Psoas muscle (tissue), 7 donors: ENCODE measurements at regions not wholly inside any gene's neighbourhood (a gene's known extent, or its start where the extent isn't known, plus 50 kb on each side); places are given as distances from the start of the nearest gene placed in this dataset.

ENCODE experiments used
- ATAC-seq, 4 donors: fragments of 200-7000 bp; cut with Tn5 transposase; one replicate each; pipeline ENCODE4 v1.9.1; 2020; ENCODE audit warnings: moderate library complexity in 3 of 4, mild to moderate bottlenecking in 2 of 4
- DNase-seq, 2 donors: peaks; one replicate each; pipeline ENCODE4 v3.0.0-alpha.2; 2020
- H3K27ac ChIP-seq: fragments of 200-600 bp; one replicate; pipeline ENCODE4 v1.8.0; 2022
- H3K27me3 ChIP-seq, 3 donors: fragments of 200-600 bp in 1 of 3; one replicate each; pipeline versions ENCODE4 v1.6.1 to v1.8.0; 2013 to 2022; ENCODE audit warnings: low read length in 2 of 3, mild to moderate bottlenecking in 2 of 3, moderate library complexity in 1 of 3; ENCODE audit not compliant: insufficient read depth in 3 of 3
- H3K36me3 ChIP-seq, 2 donors: fragments of 200-600 bp in 1 of 2; one replicate each; pipeline versions ENCODE4 v1.6.1 to v1.8.0; 2013 to 2022; ENCODE audit warnings: low read depth in 1 of 2, mild to moderate bottlenecking in 1 of 2, moderate library complexity in 1 of 2; ENCODE audit not compliant: insufficient read depth in 1 of 2
- H3K4me1 ChIP-seq: fragments of 200-600 bp; one replicate; pipeline ENCODE4 v1.8.0; 2022
- H3K4me3 ChIP-seq: fragments of 200-600 bp; one replicate; pipeline ENCODE4 v1.8.0; 2022; ENCODE audit warnings: mild to moderate bottlenecking
- H3K9me3 ChIP-seq: fragments of 200-600 bp; one replicate; pipeline ENCODE4 v1.8.0; 2022
- CTCF ChIP-seq: fragments of 200-600 bp; IDR thresholded peaks from one replicate; pipeline ENCODE4 v1.8.0; 2022; ENCODE audit warnings: antibody characterized with exemption
- WGBS, 3 donors: extraction: QIAGEN DNeasy Blood & Tissue Kit; methylation state at CpG; one replicate each; pipeline versions ENCODE4 v1.1.6 to v1.1.7; 2013; 5-methylcytosine and 5-hydroxymethylcytosine counted together
- intact Hi-C, 2 donors: fragments of 100-400 bp; cut with DNase I; formaldehyde crosslinking; loops; one replicate each; pipeline versions ENCODE4 v1.11.0 to v1.14.2; 2022
- donor health status: healthy with polysubstance abuse.
- donor health status: DM: no; HTN: no; CAD: no; lungs with moderate emphysema.
- donor health status: Bipolar disorder and iron deficiency.
- donor health status: healthy.
- donor health status: DM: yes; HTN: yes; CAD: no.
- donor health status: DM: no; HTN: no; CAD: no.
- donor health status: DM: yes; HTN: yes; CAD: no.

- no peak overlapping the region for H3K4me3 ChIP-seq
- no peaks in the 10 kb centered on the region for H3K27me3 ChIP-seq
- ATAC-seq (no peak), DNase-seq (no peak)
- H3K27ac ChIP-seq = no peak overlapping the region
- intact Hi-C loops = no loop called here
- H3K4me1 ChIP-seq = no peaks in the 10 kb centered on the region
- no peak for TF ChIP-seq CTCF
- H3K9me3 ChIP-seq = no peaks in the 10 kb centered on the region
- 83 to 90% (median 90%) methylated on average over 2 of the region's 2 CpGs for WGBS, 3 donors
- H3K36me3 ChIP-seq = no peaks in the 10 kb centered on the region
Measured at GRCh38 chr13:56349866-56350265, 790.9 kb upstream of the PRR20A start.

GRCh38 chr13:56351041-56351440 lies 789.7 kb upstream of the PRR20A start:
- ATAC-seq (no peak), DNase-seq (no peak)
- no peaks in the 10 kb centered on the region for H3K9me3 ChIP-seq
- intact Hi-C loops = no loop called here
- TF ChIP-seq CTCF = no peak
- no peak overlapping the region for H3K27ac ChIP-seq
- H3K36me3 ChIP-seq = no peaks in the 10 kb centered on the region
- H3K27me3 ChIP-seq = no peaks in the 10 kb centered on the region
- no peaks in the 10 kb centered on the region for H3K4me1 ChIP-seq
- no peak overlapping the region for H3K4me3 ChIP-seq
- 64 to 82% (median 82%) methylated on average over 3 of the region's 3 CpGs for WGBS, 3 donors

GRCh38 chr13:56352361-56352760 lies 788.4 kb upstream of the PRR20A start:
- ATAC-seq (no peak), DNase-seq (no peak)
- no peak overlapping the region for H3K27ac ChIP-seq
- no peak for TF ChIP-seq CTCF
- intact Hi-C loops = no loop called here
- H3K9me3 ChIP-seq = no peaks in the 10 kb centered on the region
- no peak overlapping the region for H3K4me3 ChIP-seq
- no peaks in the 10 kb centered on the region for H3K4me1 ChIP-seq
- 51 to 59% (median 56%) methylated on average over 4 of the region's 4 CpGs for WGBS, 3 donors
- no peaks in the 10 kb centered on the region for H3K36me3 ChIP-seq
- H3K27me3 ChIP-seq = no peaks in the 10 kb centered on the region

GRCh38 chr13:56352901-56353300 lies 787.8 kb upstream of the PRR20A start:
- Histone ChIP-seq H3K27me3 (no peaks in the 10 kb centered on the region), H3K36me3 (no peaks in the 10 kb centered on the region), H3K9me3 (no peaks in the 10 kb centered on the region), H3K4me3 (no peak overlapping the region), H3K27ac (no peak overlapping the region), H3K4me1 (no peaks in the 10 kb centered on the region)
- no peak for TF ChIP-seq CTCF
- DNase-seq (no peak), ATAC-seq (no peak)
- intact Hi-C loops = no loop called here

- Histone ChIP-seq H3K27ac (no peak overlapping the region), H3K36me3 (no peaks in the 10 kb centered on the region), H3K27me3 (no peaks in the 10 kb centered on the region), H3K9me3 (no peaks in the 10 kb centered on the region), H3K4me3 (no peak overlapping the region), H3K4me1 (no peaks in the 10 kb centered on the region)
- ATAC-seq (no peak), DNase-seq (no peak)
- intact Hi-C loops = no loop called here
- 95 to 98% (median 96%) methylated on average over 1 of the region's 1 CpG for WGBS, 3 donors
- no peak for TF ChIP-seq CTCF
Measured at GRCh38 chr13:56356690-56357089, 784.0 kb upstream of the PRR20A start.
